H1 (cell line): ENCODE measurements at regions not wholly inside any gene's neighbourhood (a gene's known extent, or its start where the extent isn't known, plus 50 kb on each side); places are given as distances from the start of the nearest gene placed in this dataset.
A peak's percentile ranks its signal among the peaks of the same experiment; 100 is the strongest.

Experiments
- CTCF ChIA-PET: fragments of 300-600 bp; sonication (Branson Sonifier 250); formaldehyde crosslinking; loops from one replicate; lab custom pipeline; 2021; ENCODE audit not compliant: partially characterized antibody; lab: Charles Lee
- POLR2A ChIA-PET: fragments of 300-600 bp; sonication (Branson Sonifier 250); formaldehyde crosslinking; loops from one replicate; lab custom pipeline; 2021; ENCODE audit warnings: inconsistent platforms; ENCODE audit not compliant: partially characterized antibody; lab: Charles Lee
- DNase-seq, 2 experiments: peaks; one replicate each; pipeline versions ENCODE4 v3.0.0 to v3.0.0-alpha.2; 2010 to 2022; ENCODE audit warnings: low spot score in 2 of 2, low read depth in 1 of 2, mixed read lengths in 1 of 2
- FAIRE-seq: peaks from 2 replicates; lab custom pipeline; 2011; peaks lifted over from hg19 to GRCh38; lab: Jason Lieb, UNC
- H2AFZ ChIP-seq: 2 replicates; pipeline ENCODE4 v1.8.1; 2012; ENCODE audit warnings: low read length, inconsistent platforms
- H2AK5ac ChIP-seq: 2 replicates; pipeline ENCODE4 v1.6.1; 2013; ENCODE audit warnings: low read depth, low read length
- H2BK120ac ChIP-seq: replicated peaks from 2 replicates; pipeline ENCODE3; 2013; ENCODE audit warnings: low read depth, low read length, inconsistent platforms
- H2BK12ac ChIP-seq: 2 replicates; pipeline ENCODE4 v1.6.1; 2013; ENCODE audit warnings: low read depth, low read length
- H2BK15ac ChIP-seq: 2 replicates; pipeline ENCODE4 v1.6.1; 2013; ENCODE audit warnings: low read length
- H2BK20ac ChIP-seq: 2 replicates; pipeline ENCODE4 v1.6.1; 2013; ENCODE audit warnings: low read length
- H2BK5ac ChIP-seq: 2 replicates; pipeline ENCODE4 v1.6.1; 2013; ENCODE audit warnings: low read depth, low read length
- H3K14ac ChIP-seq: 2 replicates; pipeline ENCODE4 v1.6.1; 2013; ENCODE audit warnings: inconsistent platforms; ENCODE audit not compliant: insufficient read length
- H3K18ac ChIP-seq: 2 replicates; pipeline ENCODE4 v1.6.1; 2013; ENCODE audit warnings: low read length; ENCODE audit errors: extremely low read depth
- H3K23ac ChIP-seq: 2 replicates; pipeline ENCODE4 v1.6.1; 2013; ENCODE audit warnings: inconsistent platforms; ENCODE audit not compliant: insufficient read length
- H3K23me2 ChIP-seq: 2 replicates; pipeline ENCODE4 v1.6.1; 2013; ENCODE audit warnings: low read depth, low read length
- H3K27ac ChIP-seq: 2 replicates; pipeline ENCODE4 v1.6.1; 2011; ENCODE audit warnings: low read depth, low read length, inconsistent platforms
- H3K27me3 ChIP-seq, 4 experiments: replicated peaks in 1 of 4; 1 replicate in 1 of 4; 2 replicates in 3 of 4; pipeline versions ENCODE4 v1.6.1 to v1.8.1; 2011 to 2013; ENCODE audit warnings: low read length in 3 of 4, mild to moderate bottlenecking in 3 of 4, inconsistent platforms in 2 of 4, mixed read lengths in 2 of 4, moderate library complexity in 1 of 4; ENCODE audit not compliant: control insufficient read depth in 3 of 4, insufficient read depth in 3 of 4; ENCODE audit errors: extremely low read depth in 1 of 4
- H3K36me3 ChIP-seq, 4 experiments: 2 replicates each; pipeline versions ENCODE4 v1.6.1 to v1.8.1; 2011 to 2013; ENCODE audit warnings: mild to moderate bottlenecking in 4 of 4, low read length in 3 of 4, moderate library complexity in 2 of 4, control low read depth in 1 of 4, inconsistent platforms in 1 of 4; ENCODE audit not compliant: insufficient read depth in 4 of 4, control insufficient read depth in 2 of 4
- H3K4ac ChIP-seq: replicated peaks from 2 replicates; pipeline ENCODE3; 2013; ENCODE audit warnings: low read length, low read depth, mixed read lengths, inconsistent platforms; ENCODE audit not compliant: insufficient read length
- H3K4me1 ChIP-seq, 4 experiments: replicated peaks in 1 of 4; 1 replicate in 1 of 4; 2 replicates in 3 of 4; pipeline versions ENCODE4 v1.6.1 to v1.8.1; 2011 to 2013; ENCODE audit warnings: low read length in 3 of 4, inconsistent platforms in 2 of 4, mixed read lengths in 1 of 4; ENCODE audit not compliant: insufficient read depth in 4 of 4, control insufficient read depth in 3 of 4
- H3K4me2 ChIP-seq, 2 experiments: 2 replicates each; pipeline versions ENCODE4 v1.6.1 to v1.8.1; 2011 to 2013; ENCODE audit warnings: low read depth in 2 of 2, low read length in 2 of 2, control low read depth in 1 of 2, inconsistent platforms in 1 of 2, mild to moderate bottlenecking in 1 of 2; ENCODE audit not compliant: insufficient read depth in 1 of 2
- H3K4me3 ChIP-seq, 4 experiments: fragments of 200-600, 300-600 bp in 1 of 4; sonication (generic), shearing (Covaris generic), sonication (Bioruptor Twin) in 1 of 4; 2 replicates each; pipeline versions ENCODE4 v1.5.1 to v1.8.1; 2011 to 2016; ENCODE audit warnings: low read length in 4 of 4, low read depth in 3 of 4, control low read depth in 2 of 4, inconsistent platforms in 2 of 4, mild to moderate bottlenecking in 2 of 4, mixed read lengths in 1 of 4, moderate library complexity in 1 of 4; ENCODE audit not compliant: insufficient read depth in 2 of 4; ENCODE audit errors: extremely low read depth in 1 of 4
- H3K56ac ChIP-seq: replicated peaks from 2 replicates; pipeline ENCODE3; 2013; ENCODE audit warnings: low read depth, mild to moderate bottlenecking, mixed read lengths, low read length, inconsistent platforms; ENCODE audit not compliant: insufficient read length
- H3K79me1 ChIP-seq: 2 replicates; pipeline ENCODE4 v1.6.1; 2013; ENCODE audit warnings: low read depth, low read length, control low read depth
- H3K79me2 ChIP-seq, 2 experiments: 2 replicates each; pipeline versions ENCODE4 v1.6.1 to v1.8.1; 2012 to 2013; ENCODE audit warnings: low read length in 2 of 2, mild to moderate bottlenecking in 2 of 2, inconsistent platforms in 1 of 2; ENCODE audit not compliant: insufficient read depth in 2 of 2, control insufficient read depth in 1 of 2
- H3K9ac ChIP-seq, 4 experiments: replicated peaks in 1 of 4; 1 replicate in 1 of 4; 2 replicates in 3 of 4; pipeline versions ENCODE4 v1.6.1 to v1.8.1; 2011 to 2013; ENCODE audit warnings: low read depth in 3 of 4, low read length in 3 of 4, control low read depth in 2 of 4, mild to moderate bottlenecking in 2 of 4, moderate library complexity in 2 of 4, inconsistent platforms in 1 of 4; ENCODE audit errors: extremely low read depth in 1 of 4
- H3K9me3 ChIP-seq, 2 experiments: 2 replicates each; pipeline versions ENCODE4 v1.6.1 to v1.8.1; 2012 to 2013; ENCODE audit warnings: mild to moderate bottlenecking in 2 of 2, moderate library complexity in 2 of 2, control low read depth in 1 of 2, inconsistent platforms in 1 of 2, low read depth in 1 of 2, low read length in 1 of 2, mixed read lengths in 1 of 2; ENCODE audit not compliant: insufficient read depth in 2 of 2
- H4K20me1 ChIP-seq, 2 experiments: replicated peaks in 1 of 2; 2 replicates each; pipeline versions ENCODE3 to v1.8.1; 2011 to 2013; ENCODE audit warnings: inconsistent platforms in 2 of 2, low read length in 2 of 2, mild to moderate bottlenecking in 1 of 2; ENCODE audit not compliant: insufficient read depth in 2 of 2, control insufficient read depth in 1 of 2
- H4K5ac ChIP-seq: 2 replicates; pipeline ENCODE4 v1.6.1; 2013; ENCODE audit warnings: low read length, low read depth, mixed read lengths, inconsistent platforms; ENCODE audit not compliant: insufficient read length
- H4K8ac ChIP-seq: 2 replicates; pipeline ENCODE4 v1.8.0; 2013; ENCODE audit warnings: mild to moderate bottlenecking, moderate library complexity, low read length, inconsistent platforms; ENCODE audit not compliant: insufficient read depth; ENCODE audit errors: extremely low read depth
- H4K91ac ChIP-seq: replicated peaks from 2 replicates; pipeline ENCODE3; 2013; ENCODE audit warnings: low read length, mixed read lengths, inconsistent platforms; ENCODE audit not compliant: insufficient read length
- EGR1 ChIP-seq: IDR thresholded peaks from 2 replicates; pipeline ENCODE4 v1.6.1; 2011; ENCODE audit warnings: low read depth, low read length, borderline replicate concordance
- EP300 ChIP-seq, 2 experiments: IDR thresholded peaks; 1 replicate in 1 of 2; 2 replicates in 1 of 2; pipeline ENCODE4 v1.6.1; 2011 to 2012; ENCODE audit warnings: low read depth in 2 of 2, low read length in 2 of 2, mild to moderate bottlenecking in 2 of 2, borderline replicate concordance in 1 of 2, inconsistent platforms in 1 of 2, moderate library complexity in 1 of 2
- FOSL1 ChIP-seq: IDR thresholded peaks from 2 replicates; pipeline ENCODE4 v1.6.1; 2011; ENCODE audit warnings: mild to moderate bottlenecking, low read depth, low read length, moderate library complexity; ENCODE audit not compliant: insufficient read depth
- HDAC6 ChIP-seq: IDR thresholded peaks from one replicate; pipeline ENCODE4 v1.7.1; 2012; ENCODE audit warnings: low read depth, mild to moderate bottlenecking, inconsistent platforms, low read length, moderate library complexity
- NANOG ChIP-seq: IDR thresholded peaks from 2 replicates; pipeline ENCODE4 v1.6.1; 2011; ENCODE audit warnings: low read length, low read depth, mild to moderate bottlenecking, inconsistent platforms; ENCODE audit not compliant: insufficient read depth, poor library complexity, severe bottlenecking
- PHF8 ChIP-seq: fragments of 200-600 bp; sonication (generic); conservative IDR thresholded peaks from 2 replicates; pipeline ENCODE4 v1.7.1; 2012; ENCODE audit warnings: low read depth, mild to moderate bottlenecking, inconsistent platforms, low read length, moderate library complexity
- RFX5 ChIP-seq: IDR thresholded peaks from 2 replicates; pipeline ENCODE4 v1.6.1; 2011; ENCODE audit warnings: low read depth, low read length, improper control_type of control experiment, borderline replicate concordance
- RNF2 ChIP-seq: fragments of 200-900, 300-1000 bp; sonication (generic); IDR thresholded peaks from 2 replicates; pipeline ENCODE4 v1.7.1; 2016; ENCODE audit warnings: borderline replicate concordance, low read depth, mild to moderate bottlenecking, antibody characterized with exemption, low read length; ENCODE audit not compliant: poor library complexity, severe bottlenecking; ENCODE audit errors: missing control alignments
- RXRA ChIP-seq: IDR thresholded peaks from 2 replicates; pipeline ENCODE4 v1.6.1; 2011; ENCODE audit warnings: low read depth, mild to moderate bottlenecking, low read length, moderate library complexity; ENCODE audit not compliant: insufficient read depth
- SIRT6 ChIP-seq: IDR thresholded peaks from one replicate; pipeline ENCODE4 v1.7.1; 2012; ENCODE audit warnings: low read length, inconsistent platforms
- SIX5 ChIP-seq: IDR thresholded peaks from 2 replicates; pipeline ENCODE4 v1.6.1; 2011; ENCODE audit warnings: mild to moderate bottlenecking, low read depth, low read length
- WGBS, 2 experiments: shearing (Covaris generic) in 1 of 2; methylation state at CpG; one replicate each; pipeline versions ENCODE4 v1.1.6 to v1.1.7; 2013 to 2015; ENCODE audit warnings: low lambda C conversion rate in 2 of 2, mixed read lengths in 2 of 2, inconsistent platforms in 1 of 2, low coverage in 1 of 2, missing lambda C conversion rate in 1 of 2; ENCODE audit not compliant: insufficient replicate concordance in 2 of 2, insufficient coverage in 1 of 2, insufficient read length in 1 of 2; ENCODE audit errors: extremely low coverage in 1 of 2, missing lambda C conversion rate in 1 of 2; 5-methylcytosine and 5-hydroxymethylcytosine counted together
- TF ChIP-seq, protein P1 (sequence below): IDR thresholded peaks from 2 replicates; pipeline ENCODE4 v1.6.1; 2011; ENCODE audit warnings: low read depth, mild to moderate bottlenecking, low read length; ENCODE audit not compliant: insufficient read depth

GRCh38 chr16:85233516-85233915, 121.2 kb upstream of the CIBAR2 start:
- no peaks in the 10 kb centered on the region; a peak in 2 of 7 replicates for H3K27me3 ChIP-seq
- H3K4me1 ChIP-seq: peaks cover 4 to 24% (median 15%) of the 10 kb centered on the region in 4 experiments
- DNase-seq (no peak), FAIRE-seq (no peak)
- H4K8ac ChIP-seq: no peak overlapping the region
- H3K4ac ChIP-seq: peak overlapping the region; percentile 74
- no peak overlapping the region for H3K14ac ChIP-seq
- H4K5ac ChIP-seq: no peak overlapping the region
- peak overlapping the region; percentile 99 for H2AK5ac ChIP-seq
- H2BK15ac ChIP-seq: peak overlapping the region; percentile 66; the same call in 1 of the 2 replicates
- no peak overlapping the region for H3K56ac ChIP-seq
- H3K27ac ChIP-seq: no peak overlapping the region
- H2AFZ ChIP-seq: no peak overlapping the region
- H2BK20ac ChIP-seq: no peak overlapping the region
- peak overlapping the region; percentile 92; the same call in 1 of the 2 replicates for H2BK12ac ChIP-seq
- 92% methylated on average over 6 of the region's 6 CpGs; no CpG with 5 or more reads in 1 of the 2 experiments for WGBS, 2 experiments
- peak overlapping the region in 1 of 4 experiments; percentile 56; a peak in 1 of 7 replicates for H3K9ac ChIP-seq
- H2BK120ac ChIP-seq: no peak overlapping the region
- no peak overlapping the region for H3K23ac ChIP-seq
- no peak overlapping the region for H2BK5ac ChIP-seq
- peaks cover 0 to 6% of the 10 kb centered on the region in 2 experiments for H4K20me1 ChIP-seq
- H3K79me1 ChIP-seq: peaks cover 12% of the 10 kb centered on the region
- no peak overlapping the region for H3K4me3 ChIP-seq
- no peaks in the 10 kb centered on the region for H3K36me3 ChIP-seq
- no peak overlapping the region for H3K4me2 ChIP-seq
- H3K9me3 ChIP-seq: no peaks in the 10 kb centered on the region
- H4K91ac ChIP-seq: peak overlapping the region; percentile 52
- POLR2A ChIA-PET: no interaction called here
- H3K23me2 ChIP-seq: peaks cover 14% of the 10 kb centered on the region; the same call in 1 of the 2 replicates
- H3K79me2 ChIP-seq: peaks cover 0 to 5% of the 10 kb centered on the region in 2 experiments; a peak in 1 of 4 replicates
- CTCF ChIA-PET: interaction anchor here (0.7 to 33.8 kb wide), 4 partner anchors 18 to 383 kb away, joined by 3 to 371 read pairs (median 4); no protein-coding TSS in a partner anchor
- H3K18ac ChIP-seq: no peak overlapping the region; the same call in 1 of the 2 replicates
- TF ChIP-seq SIX5 (no peak), HDAC6 (no peak), RXRA (no peak), EP300 (IDR thresholded peaks at IDR 0.05; ENCODE audit: borderline replicate concordance in 1 of 2, low read depth in 2 of 2, low read length in 2 of 2) (no peak), RFX5 (no peak), PHF8 (no peak), SIRT6 (no peak), EGR1 (no peak), NANOG (no peak), RNF2 (no peak), FOSL1 (no peak)
- TF ChIP-seq, protein P1, sequence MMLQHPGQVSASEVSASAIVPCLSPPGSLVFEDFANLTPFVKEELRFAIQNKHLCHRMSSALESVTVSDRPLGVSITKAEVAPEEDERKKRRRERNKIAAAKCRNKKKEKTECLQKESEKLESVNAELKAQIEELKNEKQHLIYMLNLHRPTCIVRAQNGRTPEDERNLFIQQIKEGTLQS: no peak
